ENCODE measurements at regions not wholly inside any gene's neighbourhood (a gene's known extent, or its start where the extent isn't known, plus 50 kb on each side); places are given as distances from the start of the nearest gene placed in this dataset.

GRCh38 chr18:49658823-49659404 lies 97.1 kb downstream of the LIPG start:
- no peak for DNase-seq (ENCODE audit: low spot score)

- no peak for DNase-seq (ENCODE audit: low spot score)
These were observed 94.3 kb downstream of the LIPG start for GRCh38 chr18:49656073-49656692.

- no peak for DNase-seq (ENCODE audit: low spot score)
These were observed 93.6 kb downstream of the LIPG start for GRCh38 chr18:49655266-49656072.

- no peak for DNase-seq (ENCODE audit: low spot score)
These were observed 92.5 kb downstream of the LIPG start for GRCh38 chr18:49654347-49654746.

- DNase-seq (ENCODE audit: low spot score), result no peak
These were observed 91.2 kb downstream of the LIPG start for GRCh38 chr18:49652881-49653724.

- DNase-seq (ENCODE audit: low spot score), result no peak
These were observed 89.2 kb downstream of the LIPG start for GRCh38 chr18:49651033-49651432.

- no peak for DNase-seq (ENCODE audit: low spot score)
These were observed 88.6 kb downstream of the LIPG start for GRCh38 chr18:49650426-49650891.

- no peak for DNase-seq (ENCODE audit: low spot score)
These were observed 87.0 kb downstream of the LIPG start for GRCh38 chr18:49648811-49649210.

Measured in AG08396 (cell line).